EL (cell line): ENCODE measurements at regions not wholly inside any gene's neighbourhood (a gene's known extent, or its start where the extent isn't known, plus 50 kb on each side); places are given as distances from the start of the nearest gene placed in this dataset.
"Not testable (repeated sequence)": the region's sequence is repeated elsewhere in the genome, so short reads cannot be mapped to it uniquely, and the experiment has no call there.

Experiments
- DNase-seq: peaks from one replicate; pipeline ENCODE4 v3.0.0-alpha.2; 2016

DNA sequence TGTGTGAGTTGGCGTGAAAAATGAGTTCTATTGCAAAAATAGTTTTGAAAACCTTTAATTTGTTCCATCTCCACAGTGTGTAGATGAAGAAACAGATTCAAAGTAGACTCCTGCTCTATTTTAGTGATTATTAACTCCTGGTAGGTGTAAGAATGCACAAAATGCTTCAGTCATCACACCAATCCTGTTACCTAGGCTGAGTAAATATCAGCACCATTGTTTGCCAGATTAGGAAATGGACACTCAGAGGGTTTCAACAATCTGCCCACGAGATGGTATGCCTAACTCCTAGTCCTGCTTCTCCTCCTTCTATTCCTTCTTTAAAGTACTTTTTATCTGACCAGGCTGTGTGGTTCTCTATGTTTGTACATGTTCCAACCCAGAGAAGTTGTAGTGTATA, 108.9 kb upstream of the AHI1 start:
- no peak for DNase-seq

DNA sequence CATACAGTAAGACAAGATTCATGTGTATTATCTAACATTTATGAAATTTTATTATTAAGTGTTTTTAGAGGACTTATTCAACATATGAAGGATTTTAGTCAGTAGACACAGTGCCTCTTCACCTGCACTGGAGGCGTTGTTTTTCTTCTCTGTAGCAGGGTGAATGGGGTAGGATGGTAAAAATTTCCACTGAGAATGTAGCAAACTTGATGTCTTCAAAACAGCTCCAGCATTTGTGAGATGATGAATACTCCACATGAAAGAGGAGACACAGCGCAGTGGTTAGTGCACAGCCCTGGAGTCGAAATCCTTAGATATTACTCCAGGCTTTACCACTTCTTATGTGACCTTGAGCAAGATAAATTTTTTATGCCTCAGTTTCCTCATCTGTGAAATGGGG, 110.5 kb upstream of the AHI1 start:
- DNase-seq: no peak

DNA sequence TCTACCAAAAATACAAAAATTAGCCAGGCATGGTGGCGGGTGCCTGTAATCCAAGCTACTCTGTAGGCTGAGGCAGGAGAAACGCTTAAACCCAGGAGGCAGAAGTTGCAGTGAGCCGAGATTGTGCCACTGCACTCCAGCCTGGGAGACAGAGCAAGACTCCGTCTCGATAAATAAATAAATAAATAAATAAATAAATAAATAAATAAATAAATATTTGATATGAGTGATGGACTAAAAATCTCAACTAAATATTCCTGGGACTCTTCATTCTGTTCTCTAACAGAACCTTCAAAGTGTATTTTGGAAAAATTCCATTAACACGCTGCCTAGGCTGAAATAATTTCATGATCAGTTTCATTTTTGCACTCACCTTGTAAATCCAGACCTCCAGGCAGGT, 112.7 kb upstream of the AHI1 start:
- DNase-seq: not testable (repeated sequence)

DNA sequence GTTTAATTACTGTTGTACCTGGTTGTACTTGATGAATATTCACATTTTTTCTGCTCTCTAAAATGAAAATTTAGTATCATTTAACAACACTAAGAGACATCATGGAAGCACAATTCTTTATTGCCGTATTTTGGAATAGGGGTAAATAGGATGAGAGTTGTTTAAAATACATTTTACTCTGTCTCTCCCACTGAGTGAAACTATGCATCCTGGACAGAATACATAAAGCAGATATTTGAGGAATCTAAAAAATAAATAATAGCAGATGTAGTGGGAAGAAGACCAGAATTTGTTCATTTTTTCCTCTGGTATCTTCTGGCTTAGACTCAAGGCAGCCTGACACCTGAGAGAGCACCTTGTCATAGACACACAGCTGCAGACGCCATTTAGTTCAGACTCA, 119.1 kb upstream of the AHI1 start:
- no peak for DNase-seq

DNA sequence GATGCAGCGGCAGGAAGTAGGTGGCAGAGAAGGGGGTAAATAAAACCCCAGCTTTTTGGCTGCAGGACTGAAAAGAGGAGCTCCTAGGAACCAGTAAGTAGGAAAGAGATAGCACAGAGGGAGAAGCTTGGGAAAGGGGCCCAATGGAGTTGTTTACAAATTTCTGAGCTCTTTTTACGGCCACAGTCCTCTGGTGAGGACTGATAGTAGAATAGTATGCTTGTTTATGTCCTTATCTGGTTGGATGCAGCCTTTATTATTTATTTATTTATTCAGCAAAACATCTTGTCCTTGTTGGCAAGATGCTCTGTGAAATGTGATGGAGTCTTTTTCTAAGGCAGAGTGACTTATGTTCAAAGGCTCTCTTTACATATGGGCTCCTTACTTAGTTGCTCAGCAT, 119.7 kb upstream of the AHI1 start:
- DNase-seq: no peak

DNA sequence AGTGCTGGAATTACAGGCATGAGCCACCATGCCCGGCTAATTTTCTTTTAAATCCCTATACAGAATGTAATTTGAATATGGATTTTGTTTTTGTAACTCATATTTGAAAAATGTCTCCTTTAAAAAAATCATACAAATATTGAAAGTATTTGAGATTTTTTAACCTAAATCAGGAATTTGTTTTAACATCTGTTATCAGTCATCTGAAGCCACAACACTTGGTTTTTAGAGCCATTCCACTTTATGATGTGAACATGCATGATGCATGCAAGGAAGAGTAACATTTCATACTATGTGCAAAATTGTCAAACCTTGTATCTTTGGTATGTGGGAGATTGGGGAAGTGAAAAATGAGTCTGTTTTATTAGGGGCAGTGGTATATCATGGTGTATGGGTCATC, 124.5 kb upstream of the AHI1 start:
- no peak for DNase-seq

DNA sequence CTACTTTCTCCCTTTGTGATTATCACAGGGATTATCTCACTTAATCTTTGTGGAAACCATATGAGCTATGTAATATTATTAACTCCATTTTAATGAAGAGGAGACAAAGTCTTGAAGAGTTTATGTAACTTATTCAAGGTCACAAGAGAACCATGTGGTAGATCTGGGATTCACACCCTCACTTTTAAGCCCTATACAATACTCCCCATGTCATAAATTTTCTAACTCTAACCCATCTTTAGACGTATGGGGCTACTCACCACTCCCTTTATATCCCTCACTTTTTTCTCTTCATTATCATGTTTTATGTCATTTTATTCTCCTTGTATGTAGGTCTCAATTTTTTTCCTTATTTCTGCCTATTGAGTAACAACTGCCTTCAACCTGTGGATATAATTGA, 126.4 kb upstream of the AHI1 start:
- DNase-seq: no peak

DNA sequence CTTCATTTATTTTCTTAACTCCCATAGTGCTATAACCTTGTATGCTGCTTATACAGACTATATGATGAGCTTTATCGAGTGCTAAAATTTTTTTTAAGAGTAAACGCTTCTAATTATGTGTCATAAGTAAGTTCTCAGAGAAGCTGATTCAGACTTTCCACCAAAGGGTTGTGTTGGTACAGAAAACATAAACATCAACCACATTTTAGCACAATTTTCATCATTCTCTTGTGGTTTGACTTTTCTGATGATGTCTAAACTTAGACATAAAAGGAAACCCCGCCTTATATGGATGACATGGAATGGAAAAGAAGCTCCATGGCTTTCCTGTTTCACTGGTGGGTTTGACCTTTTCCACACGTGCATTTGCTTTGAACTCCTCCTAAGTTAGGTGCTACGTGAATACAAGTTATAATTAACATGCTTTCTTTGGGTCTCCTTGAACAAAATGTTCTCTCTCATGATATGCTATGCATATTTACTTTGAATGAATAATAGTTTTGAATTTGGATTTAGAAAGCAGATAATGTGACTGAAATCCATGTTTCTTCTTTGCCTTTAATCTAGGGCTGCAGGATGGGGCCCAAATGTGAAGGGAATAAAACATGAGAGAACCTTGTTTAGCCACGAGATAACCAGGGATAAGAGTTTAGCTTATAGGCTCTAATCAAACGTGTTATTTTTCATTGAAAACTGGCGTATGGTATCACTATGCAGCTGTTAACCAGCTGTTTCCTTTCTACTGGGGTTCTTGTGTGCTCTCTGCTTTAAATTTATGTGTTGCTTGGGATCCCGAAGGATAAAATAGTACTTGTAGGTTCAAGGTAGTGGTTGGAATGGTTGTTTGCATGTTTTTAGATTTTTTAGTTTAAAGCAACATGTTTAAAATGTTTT, 127.1 kb upstream of the AHI1 start:
- DNase-seq: no peak

DNA sequence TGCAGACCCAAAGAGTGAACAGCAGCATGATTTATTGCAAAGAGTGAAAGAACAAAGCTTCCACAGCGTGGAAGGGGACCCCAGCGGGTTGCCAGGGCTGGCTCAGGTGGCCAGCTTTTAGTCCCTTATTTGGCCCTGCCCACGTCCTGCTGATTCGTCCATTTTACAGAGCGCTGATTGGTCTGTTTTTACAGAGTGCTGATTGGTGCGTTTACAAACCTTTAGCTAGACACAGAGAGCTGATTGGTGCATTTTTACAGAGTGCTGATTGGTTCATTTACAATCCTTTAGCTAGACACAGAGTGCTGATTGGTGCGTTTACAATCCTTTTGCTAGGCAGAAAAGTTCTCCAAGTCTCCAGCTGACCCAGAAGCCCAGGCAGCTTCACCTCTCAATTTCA, 128.5 kb upstream of the AHI1 start:
- not testable (repeated sequence) for DNase-seq

DNA sequence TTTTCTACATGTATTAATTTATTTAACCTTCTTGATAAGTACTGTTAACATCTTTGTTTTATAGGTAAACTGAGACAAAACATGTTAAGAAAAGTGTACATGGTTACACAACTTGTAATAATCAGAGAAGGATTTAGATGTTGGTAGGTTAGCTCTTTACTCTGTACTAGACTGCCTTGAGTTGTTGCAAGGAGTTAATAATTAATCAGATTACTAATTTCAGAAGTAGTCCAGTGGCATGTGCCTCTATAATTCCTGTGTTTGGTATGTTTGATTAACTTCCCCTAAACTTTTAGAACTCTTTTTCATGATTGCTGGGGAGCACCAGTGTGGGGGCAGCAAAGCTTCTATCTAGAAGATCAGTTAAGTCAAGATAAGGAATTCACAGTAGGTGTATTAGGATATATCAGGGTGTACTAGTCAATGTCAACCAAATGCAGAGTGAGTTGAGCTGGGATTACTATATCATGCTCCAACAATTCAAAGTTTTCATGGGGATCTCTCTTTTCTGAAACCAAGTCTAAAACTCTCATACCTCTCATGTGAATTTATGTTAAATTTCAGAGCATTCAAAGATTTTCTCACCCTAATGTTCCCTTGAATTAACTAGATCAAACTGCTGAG, 129.7 kb upstream of the AHI1 start:
- DNase-seq: no peak

DNA sequence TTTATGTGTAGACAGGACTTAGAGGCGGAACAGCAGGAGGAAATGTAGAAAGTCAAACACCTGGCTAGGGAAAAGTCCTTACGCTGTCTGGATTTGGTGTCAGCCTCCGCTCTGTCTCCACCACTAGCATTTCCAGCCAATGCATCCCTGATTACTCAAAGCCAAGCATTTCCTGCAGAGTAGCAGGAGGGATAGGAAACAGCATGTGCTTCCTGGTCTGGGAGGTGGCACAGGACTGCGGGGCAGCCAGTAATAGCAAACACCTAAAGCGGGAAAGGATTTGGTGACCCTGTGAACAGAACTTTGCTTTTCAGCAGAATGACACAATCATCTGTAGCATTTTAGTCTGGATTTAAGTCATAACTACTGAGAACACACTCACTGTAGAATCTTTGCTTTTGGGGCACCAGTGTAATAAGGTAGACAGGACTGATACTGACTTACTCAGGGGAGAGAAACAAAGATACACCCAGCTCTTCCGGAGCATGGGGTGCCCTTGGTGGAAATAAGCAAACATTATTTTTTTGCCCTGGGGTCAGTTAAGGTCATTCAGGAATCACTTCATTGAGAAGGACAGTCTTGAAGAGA, 133.3 kb upstream of the AHI1 start:
- DNase-seq: no peak

DNA sequence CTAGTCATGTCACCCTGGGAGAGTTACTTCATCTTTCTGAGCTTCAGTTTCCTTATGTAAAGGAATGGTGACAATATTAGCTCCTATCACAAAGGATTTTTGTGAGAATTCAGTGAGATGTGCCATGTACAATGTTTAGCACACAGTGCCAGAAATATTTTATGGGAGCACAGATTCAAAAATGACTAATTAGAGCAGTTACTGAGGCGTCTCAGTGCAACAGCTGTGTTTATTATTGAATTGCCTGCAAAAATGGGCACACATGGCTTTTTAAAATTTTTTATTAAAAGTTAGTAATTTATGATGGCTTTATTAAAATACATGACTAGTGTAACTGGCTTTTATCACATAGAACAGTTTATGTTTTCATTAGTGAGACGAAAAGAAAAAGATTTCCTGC, 134.3 kb upstream of the AHI1 start:
- no peak for DNase-seq

DNA sequence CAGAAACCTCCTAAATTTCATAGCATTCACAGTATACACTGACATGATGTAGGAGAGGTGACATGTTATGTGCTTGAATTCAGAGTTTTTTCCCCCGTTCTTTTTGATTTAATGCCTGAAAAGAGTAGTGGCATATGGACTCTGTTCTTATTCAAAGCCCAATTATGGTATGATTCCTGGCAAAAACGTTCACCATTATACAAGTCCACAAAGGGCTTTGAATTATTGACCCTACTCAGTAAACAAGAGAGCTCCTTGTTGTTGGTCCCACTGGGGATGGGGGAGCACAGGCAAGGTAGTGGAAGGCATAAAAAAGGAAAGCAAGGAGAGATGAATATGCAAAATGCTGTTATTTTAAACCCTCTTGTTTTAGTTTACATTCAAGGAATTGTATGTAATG, 136.0 kb upstream of the AHI1 start:
- no peak for DNase-seq

DNA sequence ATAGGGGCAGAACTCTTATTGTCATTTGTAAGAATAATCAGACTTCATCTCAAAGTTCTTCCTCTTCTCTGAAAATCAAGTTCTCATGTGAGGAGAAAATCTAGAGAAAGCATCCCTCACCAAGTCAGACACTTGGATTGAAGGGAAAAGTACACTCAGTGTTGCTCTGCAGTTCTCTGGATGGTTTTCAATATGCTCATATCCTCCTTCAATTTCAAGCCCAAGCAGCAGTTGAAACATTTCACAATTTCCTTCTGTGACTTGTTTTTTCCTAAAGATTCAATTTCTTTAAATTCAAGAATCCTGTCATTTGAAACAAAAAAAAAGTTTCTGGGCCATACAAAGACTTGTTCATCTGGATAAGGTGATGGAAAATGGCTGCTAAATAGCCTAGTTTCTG, 140.2 kb upstream of the AHI1 start:
- no peak for DNase-seq

DNA sequence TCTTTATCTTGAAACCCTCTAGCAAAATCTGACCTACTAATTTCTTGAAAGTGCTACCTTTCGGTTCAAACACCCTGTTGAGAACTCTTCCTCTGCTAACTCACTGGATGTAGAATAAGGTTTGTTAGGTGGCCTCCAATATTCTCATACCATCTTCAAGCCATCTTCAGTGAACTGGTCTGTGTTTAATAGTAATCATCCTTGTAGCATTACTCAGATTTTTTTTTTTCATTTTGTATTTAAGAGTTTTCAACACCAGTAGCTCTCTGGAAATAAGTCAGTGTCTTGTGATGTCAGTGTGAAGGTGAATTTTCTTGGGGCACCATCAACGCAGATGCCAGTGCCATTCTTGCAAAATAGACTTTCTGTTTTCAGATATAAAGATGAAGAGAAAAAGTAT, 140.6 kb upstream of the AHI1 start:
- no peak for DNase-seq

DNA sequence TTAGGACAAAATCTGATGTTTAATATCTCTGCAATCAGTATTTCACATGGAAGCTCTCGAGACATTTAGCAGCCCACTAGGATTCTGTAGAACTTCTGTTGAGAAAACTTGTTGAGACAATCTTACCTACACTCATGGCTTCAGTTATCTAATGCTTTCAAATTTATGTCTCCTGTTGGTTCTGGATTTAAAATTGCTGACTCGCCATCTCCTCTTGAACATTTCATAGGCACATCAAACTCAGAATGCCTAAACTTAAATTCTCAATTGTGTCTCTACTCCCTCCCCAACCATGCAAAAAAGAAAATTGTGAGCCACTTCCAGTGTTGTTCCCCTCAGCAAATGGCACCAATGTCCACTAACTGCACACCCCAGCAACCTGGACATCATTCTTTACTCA, 142.5 kb upstream of the AHI1 start:
- DNase-seq: no peak

DNA sequence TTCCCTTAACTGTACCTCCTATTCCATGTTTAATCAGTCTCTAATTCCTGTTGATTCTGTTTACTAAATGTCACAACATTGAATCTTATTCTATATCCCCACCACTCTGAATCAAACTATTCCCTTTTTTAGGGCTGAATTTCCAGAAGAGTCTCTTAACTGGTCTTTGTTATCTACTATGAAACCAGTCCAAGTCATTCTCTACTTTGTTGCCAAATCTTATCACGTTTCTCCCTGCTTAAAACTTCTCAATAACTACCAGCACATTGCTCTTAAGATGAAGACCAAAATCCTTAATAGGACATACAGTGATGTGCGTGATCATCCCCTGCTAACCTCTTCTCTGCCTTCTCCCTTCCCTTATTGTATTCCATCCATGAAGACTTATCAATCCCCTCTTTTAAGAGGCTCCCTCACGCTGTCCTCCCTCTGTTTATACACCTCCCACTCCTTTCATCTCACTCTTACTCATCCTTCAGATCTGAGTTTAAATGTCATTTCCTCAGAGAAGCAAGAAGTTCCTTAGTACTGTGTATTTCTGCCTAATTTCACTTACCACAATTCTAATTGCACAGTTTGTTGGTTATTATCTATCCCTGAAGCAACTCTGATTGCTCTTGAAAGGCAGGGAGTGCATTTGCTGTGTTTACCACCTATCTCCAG, 143.0 kb upstream of the AHI1 start:
- DNase-seq: no peak

DNA sequence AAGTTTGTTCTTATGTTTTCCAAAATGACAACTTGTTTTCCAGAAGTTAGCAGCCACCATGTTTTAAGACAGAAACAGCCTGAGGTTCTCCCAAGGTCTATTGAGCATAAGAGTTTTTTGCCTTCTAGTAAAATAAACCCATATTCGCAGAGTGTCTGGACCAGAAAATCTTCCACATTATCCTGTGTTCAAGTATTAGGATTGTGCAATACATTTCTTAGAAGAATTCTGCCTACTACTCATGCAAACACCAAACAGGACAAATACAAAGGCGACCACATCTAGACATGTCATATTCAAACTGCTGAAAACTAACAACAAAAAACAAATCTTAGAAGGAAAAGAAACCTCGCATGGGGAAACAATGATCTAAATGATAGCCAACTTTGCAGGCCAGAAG, 145.4 kb upstream of the AHI1 start:
- no peak for DNase-seq

DNA sequence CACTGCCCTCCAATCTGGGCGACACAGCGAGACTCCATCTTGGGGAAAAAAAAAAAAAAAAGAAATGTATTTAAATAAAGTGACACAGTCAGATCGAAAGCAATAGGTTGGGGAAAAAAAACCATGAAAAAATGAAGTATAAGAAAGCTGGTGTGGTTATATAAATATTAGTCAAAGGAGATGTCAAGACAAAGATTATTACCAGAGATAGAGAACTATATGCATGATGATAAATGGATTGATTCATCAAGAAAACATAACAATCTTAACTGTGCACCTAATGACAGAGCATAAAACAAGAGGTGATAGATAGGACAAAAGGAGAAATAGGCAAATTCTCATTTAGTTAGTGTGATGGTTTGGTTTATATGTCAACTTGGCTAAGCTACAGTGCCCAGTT, 146.9 kb upstream of the AHI1 start:
- DNase-seq: no peak

DNA sequence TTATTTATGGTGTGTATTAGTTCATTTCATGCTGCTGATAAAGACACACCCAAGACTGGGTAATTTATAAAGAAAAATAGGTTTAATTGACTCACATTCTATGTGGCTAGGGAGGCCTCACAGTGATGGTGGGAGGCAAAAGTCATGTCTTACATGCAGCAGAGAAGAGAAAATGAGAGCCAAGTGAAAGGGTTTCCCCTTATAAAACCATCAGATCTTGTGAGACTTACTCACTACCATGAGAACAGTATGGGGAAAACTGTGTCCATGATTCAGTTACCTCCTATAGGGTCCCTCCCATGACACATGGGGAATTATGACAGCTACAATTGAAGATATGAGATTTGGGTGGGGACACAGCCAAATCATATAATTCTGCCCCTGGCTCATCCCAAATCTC, 150.0 kb upstream of the AHI1 start:
- no peak for DNase-seq

DNA sequence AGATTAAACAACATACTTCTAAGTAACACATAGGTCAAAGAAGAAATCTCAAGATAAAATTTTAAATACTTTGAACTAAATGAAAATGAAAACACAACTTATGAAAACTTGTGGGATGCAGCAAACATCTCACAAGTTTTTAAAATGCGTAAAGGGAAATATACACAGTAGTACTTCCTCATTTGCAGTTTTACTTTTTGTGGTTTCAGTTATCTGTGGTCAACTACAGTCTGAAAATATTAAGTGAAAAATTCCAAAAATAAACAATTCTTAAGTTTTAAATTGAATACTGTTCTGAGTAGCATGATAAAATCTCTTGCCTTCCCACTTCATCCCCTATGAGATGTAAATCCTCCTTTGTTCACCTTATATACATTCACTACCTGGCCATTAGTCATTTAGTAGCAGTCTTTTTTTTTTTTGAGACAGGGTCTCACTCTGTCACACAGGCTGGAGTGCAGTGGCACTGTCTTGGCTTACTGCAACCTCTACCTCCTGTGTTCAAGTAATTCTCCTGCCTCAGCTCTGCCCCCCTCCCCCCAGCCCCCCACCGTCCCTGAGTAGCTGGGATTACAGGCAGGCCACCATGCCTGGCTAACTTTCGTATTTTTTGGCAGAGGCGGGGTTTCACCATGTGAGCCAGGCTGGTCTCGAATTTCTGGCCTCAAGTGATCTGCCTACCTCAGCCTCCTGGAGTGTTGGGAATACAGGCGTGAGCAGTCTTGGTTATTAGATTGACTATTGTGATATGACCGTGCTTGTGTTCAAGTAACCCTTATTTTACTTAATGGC, 154.6 kb upstream of the AHI1 start:
- no peak for DNase-seq

DNA sequence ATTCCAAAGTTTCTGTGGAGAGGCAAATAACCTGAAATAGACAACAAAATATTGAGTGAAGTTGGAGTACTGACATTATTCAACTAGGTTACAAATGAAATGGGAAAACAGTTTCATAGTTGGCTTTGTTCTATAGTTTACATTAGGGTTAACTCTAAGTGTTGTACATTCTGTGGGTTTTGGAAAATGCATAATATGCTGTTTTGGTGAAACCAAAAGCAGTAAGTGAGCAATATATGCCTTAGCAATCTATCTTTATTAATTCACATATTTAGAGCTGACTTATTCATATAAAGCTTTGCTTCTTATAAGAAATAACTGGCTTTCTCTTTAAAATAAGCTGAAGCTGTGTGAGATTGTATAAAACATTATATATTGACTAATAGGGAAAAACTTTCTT, 157.5 kb upstream of the AHI1 start:
- DNase-seq: no peak

DNA sequence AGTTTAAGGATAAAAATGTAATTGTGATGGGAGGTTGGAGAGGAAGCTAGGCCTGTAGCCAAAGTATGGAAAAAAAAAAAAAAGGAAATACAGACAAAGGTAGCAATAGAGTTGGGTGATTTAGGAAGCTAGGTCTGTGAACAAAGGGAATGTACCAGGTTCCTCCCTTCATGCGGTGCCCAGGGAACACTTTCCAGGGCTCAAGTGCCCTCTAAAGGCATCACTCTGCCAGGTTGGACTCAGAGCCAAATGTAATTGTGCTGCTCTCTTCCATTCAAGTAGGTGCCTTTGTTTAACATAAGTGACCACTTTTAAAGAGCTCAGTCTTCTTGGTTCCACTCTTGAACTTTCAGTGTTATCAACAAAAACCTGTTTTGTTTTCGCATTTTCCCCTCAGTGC, 159.7 kb upstream of the AHI1 start:
- DNase-seq: no peak
